ENCODE measurements at regions not wholly inside any gene's neighbourhood (a gene's known extent, or its start where the extent isn't known, plus 50 kb on each side); places are given as distances from the start of the nearest gene placed in this dataset.

DNA sequence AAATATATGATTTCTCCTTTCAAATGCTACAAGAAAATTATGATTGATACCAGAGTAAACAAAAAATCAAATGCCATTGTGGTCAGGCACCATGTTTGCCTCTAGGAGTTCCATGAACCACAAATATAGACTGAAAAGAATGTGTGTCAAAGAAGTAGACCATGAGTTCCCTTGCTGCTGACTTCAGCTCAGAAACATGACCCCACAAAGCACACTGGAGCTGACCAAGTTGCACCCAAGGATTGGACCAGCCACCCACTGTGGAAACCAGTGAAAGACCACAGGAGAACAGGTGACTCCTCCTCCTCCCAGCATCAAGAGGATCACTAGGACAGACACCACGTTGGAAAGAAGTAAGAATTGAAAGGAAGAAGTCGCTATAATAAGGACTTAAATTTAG lies 90.8 kb upstream of the TENT5A start:
- Mint-ChIP-seq H3K36me3 (ENCODE audit: insufficient read depth in 2 of 2) (no peaks in the 10 kb centered on the region), H3K27me3 (ENCODE audit: low read depth) (peaks cover 12% of the 10 kb centered on the region), H3K4me1 (ENCODE audit: low read depth) (no peaks in the 10 kb centered on the region), H3K4me3 (no peak overlapping the region), H3K27ac (no peak overlapping the region), H3K9me3 (peaks cover 0 to 3% of the 10 kb centered on the region in 2 donors)
- no peak for DNase-seq
- no peak for ATAC-seq (replicated peaks in 1 of 2)

DNA sequence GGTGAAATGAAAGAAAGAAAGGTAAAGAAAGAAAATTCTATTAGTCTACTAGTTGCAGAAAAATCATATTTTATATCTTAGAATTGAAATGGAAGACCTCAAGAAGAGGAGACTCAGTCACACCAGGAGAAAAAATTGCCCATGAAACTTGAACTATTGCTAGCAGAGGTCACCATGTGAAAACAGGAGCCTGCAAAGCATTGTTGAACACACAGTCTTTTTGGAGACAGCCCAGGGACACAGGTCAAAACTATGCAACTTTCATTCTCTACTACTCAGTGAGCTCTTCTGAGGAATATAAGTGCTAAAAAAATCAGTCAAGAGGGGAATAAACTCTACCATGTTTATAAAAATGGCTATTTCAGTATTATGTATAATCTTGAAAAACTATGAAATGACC lies 89.8 kb upstream of the TENT5A start:
- ATAC-seq (replicated peaks in 1 of 2) (no peak), DNase-seq (no peak)
- Mint-ChIP-seq H3K4me3 (no peak overlapping the region), H3K27me3 (ENCODE audit: low read depth) (peaks cover 8% of the 10 kb centered on the region), H3K36me3 (ENCODE audit: insufficient read depth in 2 of 2) (no peaks in the 10 kb centered on the region), H3K4me1 (ENCODE audit: low read depth) (no peaks in the 10 kb centered on the region), H3K27ac (no peak overlapping the region), H3K9me3 (no peaks in the 10 kb centered on the region)

DNA sequence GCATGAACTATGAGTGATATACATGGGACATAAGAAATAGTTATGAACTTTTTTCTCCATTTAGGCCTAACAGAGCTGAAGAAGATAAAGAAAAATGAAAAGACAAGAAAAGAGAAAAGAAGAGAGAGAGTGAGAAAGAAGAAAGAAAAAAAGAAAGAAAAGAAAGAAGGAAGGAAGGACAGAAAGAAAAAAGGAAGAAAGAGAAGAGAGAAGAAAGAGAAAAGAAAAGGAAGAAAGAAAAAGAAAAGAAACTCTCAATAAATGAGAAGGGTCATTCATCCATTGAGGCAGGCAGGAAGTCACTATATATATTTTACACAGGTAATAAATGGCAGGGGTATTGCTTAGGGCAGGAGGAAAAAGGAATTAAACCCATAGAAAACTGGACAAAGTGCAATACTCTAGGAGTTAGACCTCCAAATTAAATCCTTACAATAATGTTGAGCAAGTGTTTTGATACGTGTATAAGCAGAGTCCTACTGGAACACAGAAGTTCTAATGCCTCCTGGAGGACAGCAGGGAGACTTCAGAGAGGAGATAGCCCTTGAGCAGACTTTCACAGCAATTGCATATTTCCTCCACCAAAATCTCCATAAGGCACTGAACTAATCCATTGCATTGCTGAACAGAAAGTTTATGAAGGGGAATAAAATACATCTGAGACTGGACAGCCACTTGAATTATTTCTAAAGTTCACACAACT lies 86.4 kb upstream of the TENT5A start:
- Mint-ChIP-seq H3K27ac (no peak overlapping the region), H3K4me1 (ENCODE audit: low read depth) (no peaks in the 10 kb centered on the region), H3K4me3 (no peak overlapping the region), H3K27me3 (ENCODE audit: low read depth) (no peaks in the 10 kb centered on the region), H3K36me3 (ENCODE audit: insufficient read depth in 2 of 2) (no peaks in the 10 kb centered on the region), H3K9me3 (no peaks in the 10 kb centered on the region)
- ATAC-seq (replicated peaks in 1 of 2) (no peak), DNase-seq (no peak)

DNA sequence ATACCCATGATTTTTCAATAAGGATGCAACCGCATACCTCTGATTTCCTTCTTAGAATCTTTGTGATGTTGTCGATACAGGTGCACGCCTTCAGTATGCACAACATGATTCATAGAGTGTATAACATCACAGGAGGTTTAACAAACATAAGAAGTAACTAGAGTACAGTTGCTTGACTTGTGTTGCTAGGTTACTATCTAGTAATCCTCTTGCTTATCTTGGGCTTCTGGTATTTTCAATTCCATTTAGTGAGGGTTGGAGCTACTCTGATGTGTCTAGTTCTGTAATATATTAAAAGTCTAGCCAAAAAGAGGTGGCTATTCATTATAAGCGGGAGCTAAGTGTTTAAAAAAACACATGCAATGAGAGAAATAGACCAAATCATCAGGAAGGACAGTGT lies 85.5 kb upstream of the TENT5A start:
- H3K4me1 Mint-ChIP-seq (ENCODE audit: low read depth), result no peaks in the 10 kb centered on the region
- no peak for ATAC-seq (replicated peaks in 1 of 2)
- H3K4me3 Mint-ChIP-seq, result no peak overlapping the region

DNA sequence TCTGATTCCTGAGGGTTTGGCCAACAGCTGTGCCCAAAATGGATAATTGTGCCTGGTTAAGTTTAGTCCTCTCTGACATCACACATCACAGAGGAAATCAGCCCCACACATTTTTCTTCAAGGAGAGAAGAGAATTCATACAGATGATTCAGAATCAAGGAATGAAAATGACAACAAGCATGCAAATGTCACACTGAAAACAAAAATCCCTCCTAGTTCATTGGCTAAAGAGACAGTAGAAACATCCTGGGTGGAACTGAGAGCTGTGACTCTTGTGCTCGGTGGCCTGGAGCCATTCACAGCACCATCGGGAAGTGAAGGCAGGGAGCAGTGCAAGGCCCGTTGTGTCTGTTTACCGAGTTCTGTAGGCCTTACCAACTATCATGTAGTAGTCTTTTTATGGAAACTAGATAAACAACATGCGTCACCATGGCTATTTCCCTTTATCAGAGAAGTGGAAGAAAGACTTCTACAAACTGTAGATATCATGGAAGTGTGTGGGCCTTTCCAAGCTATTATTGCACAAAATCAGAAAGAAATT lies 81.7 kb upstream of the TENT5A start:
- no peaks in the 10 kb centered on the region for H3K9me3 Mint-ChIP-seq
- no peaks in the 10 kb centered on the region for H3K4me1 Mint-ChIP-seq (ENCODE audit: low read depth)
- H3K27ac Mint-ChIP-seq, result no peak overlapping the region

More for the DNA sequence above, 85.5 kb upstream of the TENT5A start:
- Mint-ChIP-seq H3K36me3 (ENCODE audit: insufficient read depth in 2 of 2) (no peaks in the 10 kb centered on the region), H3K9me3 (no peaks in the 10 kb centered on the region), H3K27me3 (ENCODE audit: low read depth) (no peaks in the 10 kb centered on the region), H3K27ac (no peak overlapping the region)
- no peak for DNase-seq

DNA sequence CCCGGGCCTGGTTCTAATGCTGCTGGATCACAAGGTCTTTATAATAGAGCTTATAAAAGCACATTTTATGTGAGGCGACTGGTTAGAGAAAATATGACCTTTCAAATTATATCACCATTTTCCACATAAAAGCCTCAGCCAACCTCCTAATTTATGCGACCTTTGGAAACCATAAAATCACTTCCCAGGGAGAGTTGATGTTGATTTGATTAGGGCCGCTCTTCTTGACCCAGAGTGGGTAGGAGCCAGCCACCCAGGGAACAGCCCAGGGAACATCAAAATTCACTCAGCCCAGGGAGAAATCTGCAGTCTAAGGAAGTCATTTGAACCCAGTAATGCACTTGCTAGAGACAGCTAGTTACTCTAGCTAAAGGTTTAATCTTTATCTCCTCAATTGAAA lies 79.8 kb upstream of the TENT5A start:
- no peak for DNase-seq
- ATAC-seq (replicated peaks in 1 of 2), result no peak
- Mint-ChIP-seq H3K27ac (no peak overlapping the region), H3K27me3 (ENCODE audit: low read depth) (no peaks in the 10 kb centered on the region), H3K4me1 (ENCODE audit: low read depth) (no peaks in the 10 kb centered on the region), H3K36me3 (ENCODE audit: insufficient read depth in 2 of 2) (no peaks in the 10 kb centered on the region), H3K4me3 (no peak overlapping the region), H3K9me3 (no peaks in the 10 kb centered on the region)

More for the DNA sequence above, 81.7 kb upstream of the TENT5A start:
- Mint-ChIP-seq H3K4me3 (no peak overlapping the region), H3K36me3 (ENCODE audit: insufficient read depth in 2 of 2) (no peaks in the 10 kb centered on the region), H3K27me3 (ENCODE audit: low read depth) (no peaks in the 10 kb centered on the region)
- ATAC-seq (replicated peaks in 1 of 2) (no peak), DNase-seq (no peak)

DNA sequence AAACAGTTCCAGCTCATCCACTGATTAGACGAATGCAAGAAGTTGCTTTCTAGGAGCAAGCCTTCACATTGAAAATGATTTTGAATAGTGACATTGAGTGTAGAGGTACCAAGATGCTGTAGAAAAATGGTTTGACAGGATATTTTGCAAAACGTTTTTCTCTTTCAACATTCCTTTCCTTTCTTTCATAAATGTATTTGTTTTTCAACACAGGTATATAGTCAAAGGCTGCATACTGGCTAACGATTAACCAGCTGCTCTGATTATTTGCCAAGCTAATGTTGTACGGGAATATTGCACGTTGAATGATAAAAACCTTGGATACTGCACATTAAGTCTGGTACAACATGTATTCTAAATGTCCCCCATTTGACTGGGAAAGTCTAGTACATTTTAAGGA lies 78.8 kb upstream of the TENT5A start:
- H3K27me3 Mint-ChIP-seq (ENCODE audit: low read depth), result no peaks in the 10 kb centered on the region
- no peaks in the 10 kb centered on the region for H3K9me3 Mint-ChIP-seq
- no peak overlapping the region for H3K4me3 Mint-ChIP-seq
- H3K27ac Mint-ChIP-seq, result no peak overlapping the region
- ATAC-seq (replicated peaks in 1 of 2) (no peak), DNase-seq (no peak)
- H3K4me1 Mint-ChIP-seq (ENCODE audit: low read depth), result no peaks in the 10 kb centered on the region
- H3K36me3 Mint-ChIP-seq (ENCODE audit: insufficient read depth in 2 of 2), result no peaks in the 10 kb centered on the region

DNA sequence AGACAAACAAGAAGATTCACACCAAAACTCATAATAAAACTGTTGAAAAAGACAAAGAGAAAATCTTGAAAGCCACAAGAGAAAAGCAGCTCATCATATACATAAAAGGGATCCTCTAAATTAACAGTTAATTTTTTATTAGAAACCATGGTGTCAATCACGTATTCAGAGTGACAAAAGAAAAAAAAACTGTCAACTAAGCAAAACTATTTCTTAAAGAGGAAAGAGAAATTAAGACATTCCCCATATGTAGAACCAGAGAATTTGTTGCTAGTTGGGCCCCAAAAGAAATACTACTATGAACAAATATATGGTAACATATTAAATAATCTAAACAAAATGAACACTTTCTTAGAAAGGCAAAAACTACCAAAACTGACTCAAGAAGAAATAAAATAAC lies 74.3 kb upstream of the TENT5A start:
- ATAC-seq (replicated peaks in 1 of 2), result no peak
- no peak for DNase-seq
- H3K4me3 Mint-ChIP-seq, result no peak overlapping the region
- no peaks in the 10 kb centered on the region for H3K36me3 Mint-ChIP-seq (ENCODE audit: insufficient read depth in 2 of 2)
- no peaks in the 10 kb centered on the region for H3K4me1 Mint-ChIP-seq (ENCODE audit: low read depth)
- no peak overlapping the region for H3K27ac Mint-ChIP-seq
- H3K27me3 Mint-ChIP-seq (ENCODE audit: low read depth), result no peaks in the 10 kb centered on the region
- H3K9me3 Mint-ChIP-seq, result peaks cover 3% of the 10 kb centered on the region in 2 donors

DNA sequence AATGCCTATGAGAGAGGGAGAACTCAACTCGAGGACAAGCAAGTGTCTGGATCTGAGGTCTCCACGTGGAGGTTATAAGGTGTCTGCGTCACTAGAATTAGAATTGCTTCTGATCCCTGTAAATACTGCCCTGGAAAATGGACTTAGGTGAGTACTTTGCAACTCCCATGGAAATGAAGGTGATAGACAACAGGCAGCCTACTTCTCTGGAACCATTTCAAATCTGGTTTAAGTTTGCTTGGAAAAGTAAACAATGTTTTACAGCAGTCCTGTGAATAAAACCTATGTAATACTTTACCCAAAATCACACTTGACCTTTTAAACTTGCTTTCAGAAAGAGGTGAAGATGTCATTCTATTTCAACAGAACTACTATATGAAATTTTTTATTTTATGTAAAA lies 70.1 kb upstream of the TENT5A start:
- Mint-ChIP-seq H3K4me3 (no peak overlapping the region), H3K36me3 (ENCODE audit: insufficient read depth in 2 of 2) (no peaks in the 10 kb centered on the region), H3K9me3 (peaks cover 3% of the 10 kb centered on the region in 2 donors), H3K27ac (no peak overlapping the region), H3K4me1 (ENCODE audit: low read depth) (peaks cover 5% of the 10 kb centered on the region), H3K27me3 (ENCODE audit: low read depth) (peaks cover 5% of the 10 kb centered on the region)
- DNase-seq (no peak), ATAC-seq (replicated peaks in 1 of 2) (no peak)

DNA sequence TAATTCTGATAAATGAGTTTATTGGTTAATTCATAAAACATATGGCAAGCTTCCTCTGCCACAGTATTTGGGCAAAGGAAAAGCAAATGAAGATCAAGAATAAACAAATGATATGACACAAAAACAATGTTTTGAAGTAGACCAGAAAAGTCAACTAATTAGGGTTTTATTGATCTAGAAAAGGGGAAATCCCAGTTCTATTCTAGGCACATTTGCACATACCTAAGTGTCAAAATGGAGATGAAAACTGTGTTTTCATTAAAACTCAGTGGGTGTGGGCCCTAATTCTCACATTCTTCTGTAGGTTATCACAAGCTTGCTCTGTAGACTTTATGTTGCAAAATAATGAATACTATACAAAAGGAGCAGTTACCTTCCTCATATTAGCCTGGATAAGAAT lies 69.0 kb upstream of the TENT5A start:
- DNase-seq, result no peak
- Mint-ChIP-seq H3K4me3 (no peak overlapping the region), H3K9me3 (peaks cover 3% of the 10 kb centered on the region in 2 donors), H3K36me3 (ENCODE audit: insufficient read depth in 2 of 2) (no peaks in the 10 kb centered on the region), H3K27me3 (ENCODE audit: low read depth) (peaks cover 5% of the 10 kb centered on the region), H3K27ac (no peak overlapping the region), H3K4me1 (ENCODE audit: low read depth) (peaks cover 5% of the 10 kb centered on the region)
- no peak for ATAC-seq (replicated peaks in 1 of 2)

DNA sequence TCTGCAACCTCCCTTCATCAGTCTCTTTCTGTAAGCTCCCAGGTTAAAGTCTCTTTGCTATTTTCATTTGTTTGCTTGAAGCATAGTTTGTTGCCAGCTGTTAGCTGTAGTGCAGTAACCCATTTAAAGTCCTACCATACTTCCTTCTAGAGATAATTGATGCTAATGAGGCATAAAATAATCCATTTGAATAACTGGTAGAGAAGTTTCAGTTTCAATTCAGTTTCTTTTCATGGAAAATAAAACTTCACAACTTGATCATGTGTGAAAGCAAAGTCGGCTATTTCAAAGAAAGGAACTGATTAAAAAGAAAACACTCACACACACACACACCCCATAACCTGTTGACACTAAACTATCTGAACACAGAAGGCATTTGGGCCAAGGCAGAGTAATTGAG lies 68.5 kb upstream of the TENT5A start:
- no peak for ATAC-seq (replicated peaks in 1 of 2)
- Mint-ChIP-seq H3K27ac (no peak overlapping the region), H3K36me3 (ENCODE audit: insufficient read depth in 2 of 2) (no peaks in the 10 kb centered on the region), H3K27me3 (ENCODE audit: low read depth) (peaks cover 5% of the 10 kb centered on the region), H3K4me3 (no peak overlapping the region), H3K4me1 (ENCODE audit: low read depth) (peaks cover 5% of the 10 kb centered on the region), H3K9me3 (peaks cover 3% of the 10 kb centered on the region in 2 donors)
- DNase-seq, result no peak

DNA sequence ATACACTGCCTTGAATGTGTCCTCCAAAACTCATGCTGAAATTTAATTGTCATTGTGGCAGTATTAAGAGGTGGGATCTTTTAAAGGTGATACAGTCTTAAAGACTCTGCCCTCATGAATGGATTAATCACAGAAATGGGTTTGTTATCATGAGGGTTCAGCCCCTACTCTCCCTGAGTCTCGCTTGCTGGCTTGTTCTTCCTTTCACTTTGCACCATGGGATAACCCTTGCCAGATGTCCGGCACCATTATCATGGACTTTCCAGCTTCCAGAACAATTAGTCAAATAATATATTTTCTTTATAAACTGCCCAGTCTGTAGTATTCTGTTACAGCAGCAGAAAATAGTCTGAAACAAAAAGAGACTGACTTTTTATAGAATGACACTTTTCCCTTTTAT lies 67.9 kb upstream of the TENT5A start:
- Mint-ChIP-seq H3K4me3 (no peak overlapping the region), H3K27me3 (ENCODE audit: low read depth) (peaks cover 5% of the 10 kb centered on the region), H3K4me1 (ENCODE audit: low read depth) (peaks cover 5% of the 10 kb centered on the region), H3K27ac (no peak overlapping the region), H3K36me3 (ENCODE audit: insufficient read depth in 2 of 2) (no peaks in the 10 kb centered on the region), H3K9me3 (peaks cover 0 to 3% of the 10 kb centered on the region in 2 donors)
- ATAC-seq (replicated peaks in 1 of 2) (no peak), DNase-seq (no peak)

DNA sequence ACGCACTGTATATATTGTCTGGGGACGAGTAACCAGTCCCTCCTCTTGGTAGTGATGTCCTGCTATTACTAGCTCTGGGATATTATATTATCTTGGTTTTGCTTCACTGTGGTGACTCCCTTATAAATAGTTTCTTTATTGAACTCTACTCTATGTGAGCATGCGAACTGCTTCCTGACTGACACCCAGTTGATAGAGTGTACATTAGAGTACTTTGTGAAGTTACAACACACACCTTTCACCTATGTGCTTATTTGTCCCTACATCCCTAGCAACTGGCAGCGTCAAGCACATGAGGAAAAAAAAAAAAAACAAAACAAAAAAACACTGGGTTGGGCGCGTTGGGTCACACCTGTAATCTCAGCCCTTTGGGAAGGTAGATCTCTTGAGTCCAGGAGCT lies 67.3 kb upstream of the TENT5A start:
- DNase-seq (no peak), ATAC-seq (replicated peaks in 1 of 2) (no peak)
- Mint-ChIP-seq H3K27ac (no peak overlapping the region), H3K27me3 (ENCODE audit: low read depth) (peaks cover 5% of the 10 kb centered on the region), H3K4me3 (no peak overlapping the region), H3K9me3 (peaks cover 0 to 3% of the 10 kb centered on the region in 2 donors), H3K36me3 (ENCODE audit: insufficient read depth in 2 of 2) (no peaks in the 10 kb centered on the region), H3K4me1 (ENCODE audit: low read depth) (peaks cover 5% of the 10 kb centered on the region)

DNA sequence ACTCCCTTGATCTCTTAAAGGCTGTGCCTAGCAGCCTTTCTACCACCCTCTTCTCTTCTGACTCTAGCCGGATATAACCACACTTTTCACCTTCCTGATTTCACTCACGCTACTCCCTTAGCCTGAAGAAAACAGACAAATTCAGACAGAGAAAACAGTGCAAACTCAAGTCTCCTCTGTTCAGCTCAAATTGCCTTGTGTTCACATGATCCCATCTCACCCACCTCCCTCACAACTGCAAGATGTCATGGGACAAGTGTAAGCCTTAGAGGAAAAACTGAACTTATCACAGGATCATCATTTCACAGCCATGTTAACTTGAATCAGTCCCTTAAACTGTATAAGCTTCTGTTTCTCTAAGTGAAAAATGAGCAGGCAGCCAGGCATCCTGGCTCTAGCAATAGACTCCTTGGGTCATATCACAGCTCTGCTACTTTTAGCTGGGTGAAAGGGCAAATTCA lies 66.5 kb upstream of the TENT5A start:
- Mint-ChIP-seq H3K27ac (no peak overlapping the region), H3K9me3 (peaks cover 0 to 2% of the 10 kb centered on the region in 2 donors), H3K27me3 (ENCODE audit: low read depth) (peaks cover 5% of the 10 kb centered on the region), H3K36me3 (ENCODE audit: insufficient read depth in 2 of 2) (no peaks in the 10 kb centered on the region), H3K4me3 (no peak overlapping the region), H3K4me1 (ENCODE audit: low read depth) (peaks cover 5% of the 10 kb centered on the region)
- no peak for DNase-seq
- peak in 1 of 2 donors; percentile 58 for ATAC-seq (replicated peaks in 1 of 2)
